ENCODE measurements at regions not wholly inside any gene's neighbourhood (a gene's known extent, or its start where the extent isn't known, plus 50 kb on each side); places are given as distances from the start of the nearest gene placed in this dataset.

- no peak overlapping the region for H3K23ac ChIP-seq (ENCODE audit: low read depth, low read length, poor library complexity)
- no peak overlapping the region for H3K9ac ChIP-seq (ENCODE audit: low read depth, low read length, poor library complexity)
- no peak overlapping the region for H3K18ac ChIP-seq (ENCODE audit: low read length)
- no peak overlapping the region for H2AK5ac ChIP-seq (ENCODE audit: low read depth, low read length)
- H4K8ac ChIP-seq (ENCODE audit: low read depth, low read length): no peak overlapping the region
- H2BK15ac ChIP-seq (ENCODE audit: low read length): no peak overlapping the region
- no peak overlapping the region for H3K4me2 ChIP-seq (ENCODE audit: insufficient read depth, low read length, poor library complexity, severe bottlenecking)
- no peaks in the 10 kb centered on the region for H3K9me3 ChIP-seq (replicated peaks in 1 of 2; ENCODE audit: control insufficient read depth in 2 of 2, insufficient read depth in 1 of 2, low read depth in 1 of 2, low read length in 2 of 2)
- WGBS, 2 donors (ENCODE audit: extremely low coverage in 2 of 2, insufficient read length in 2 of 2, insufficient replicate concordance in 1 of 2): no CpG with 5 or more reads among the region's 4 CpGs
- DNase-seq (ENCODE audit: low spot score): no peak
- H3K27ac ChIP-seq (replicated peaks; ENCODE audit: low read length): no peak overlapping the region
- no peaks in the 10 kb centered on the region for H3K27me3 ChIP-seq (ENCODE audit: control insufficient read depth in 3 of 3, insufficient read depth in 3 of 3, low read depth in 1 of 3, low read length in 3 of 3)
- no peak overlapping the region for H2BK120ac ChIP-seq (ENCODE audit: low read depth, low read length)
- H3K4me3 ChIP-seq (ENCODE audit: low read length in 2 of 2): no peak overlapping the region
- no peaks in the 10 kb centered on the region for H3K36me3 ChIP-seq (replicated peaks in 1 of 2; ENCODE audit: control insufficient read depth in 2 of 2, insufficient read depth in 2 of 2, low read length in 2 of 2)
- H3K14ac ChIP-seq (ENCODE audit: low read length): no peak overlapping the region
- H3K4me1 ChIP-seq (ENCODE audit: control insufficient read depth in 2 of 2, insufficient read depth in 1 of 2, low read depth in 1 of 2, low read length in 2 of 2): peaks cover 2 to 12% of the 10 kb centered on the region in 2 donors
- no peaks in the 10 kb centered on the region for H3K79me1 ChIP-seq (ENCODE audit: low read depth, low read length)
- H2BK5ac ChIP-seq (ENCODE audit: low read length): no peak overlapping the region
- no peak overlapping the region for H3K4ac ChIP-seq (ENCODE audit: low read length)
- no peak overlapping the region for H2BK12ac ChIP-seq (ENCODE audit: low read length)
- no peak overlapping the region for H4K91ac ChIP-seq (ENCODE audit: low read depth, low read length, poor library complexity)
- peak overlapping the region; percentile 1 for H2AFZ ChIP-seq (ENCODE audit: low read length)
Observed at GRCh38 chr2:235414422-235414821, 79.4 kb upstream of the AGAP1 start.

- Histone ChIP-seq H3K23ac (ENCODE audit: low read depth, low read length, poor library complexity) (no peak overlapping the region), H3K79me1 (ENCODE audit: low read depth, low read length) (no peaks in the 10 kb centered on the region), H3K36me3 (replicated peaks in 1 of 2; ENCODE audit: control insufficient read depth in 2 of 2, insufficient read depth in 2 of 2, low read length in 2 of 2) (no peaks in the 10 kb centered on the region), H4K91ac (ENCODE audit: low read depth, low read length, poor library complexity) (no peak overlapping the region), H3K27me3 (ENCODE audit: control insufficient read depth in 3 of 3, insufficient read depth in 3 of 3, low read depth in 1 of 3, low read length in 3 of 3) (no peaks in the 10 kb centered on the region), H3K9me3 (replicated peaks in 1 of 2; ENCODE audit: control insufficient read depth in 2 of 2, insufficient read depth in 1 of 2, low read depth in 1 of 2, low read length in 2 of 2) (peaks cover 0 to 2% of the 10 kb centered on the region in 2 donors), H4K8ac (ENCODE audit: low read depth, low read length) (no peak overlapping the region), H3K4ac (ENCODE audit: low read length) (no peak overlapping the region), H3K9ac (ENCODE audit: low read depth, low read length, poor library complexity) (no peak overlapping the region), H3K4me2 (ENCODE audit: insufficient read depth, low read length, poor library complexity, severe bottlenecking) (no peak overlapping the region), H3K27ac (replicated peaks; ENCODE audit: low read length) (no peak overlapping the region), H2BK12ac (ENCODE audit: low read length) (no peak overlapping the region), H3K4me1 (ENCODE audit: control insufficient read depth in 2 of 2, insufficient read depth in 1 of 2, low read depth in 1 of 2, low read length in 2 of 2) (peaks cover 2 to 12% of the 10 kb centered on the region in 2 donors), H2AK5ac (ENCODE audit: low read depth, low read length) (no peak overlapping the region), H3K18ac (ENCODE audit: low read length) (no peak overlapping the region), H3K14ac (ENCODE audit: low read length) (no peak overlapping the region), H2BK120ac (ENCODE audit: low read depth, low read length) (no peak overlapping the region), H2BK5ac (ENCODE audit: low read length) (no peak overlapping the region), H3K4me3 (ENCODE audit: low read length in 2 of 2) (peak overlapping the region in 1 of 2 donors; percentile 9), H2AFZ (ENCODE audit: low read length) (peak overlapping the region; percentile 86), H2BK15ac (ENCODE audit: low read length) (no peak overlapping the region)
- no CpG with 5 or more reads among the region's 7 CpGs for WGBS, 2 donors (ENCODE audit: extremely low coverage in 2 of 2, insufficient read length in 2 of 2, insufficient replicate concordance in 1 of 2)
- no peak for DNase-seq (ENCODE audit: low spot score)
Observed at GRCh38 chr2:235416858-235417499, 76.9 kb upstream of the AGAP1 start.

- no peak overlapping the region for H3K4me3 ChIP-seq (ENCODE audit: low read length in 2 of 2)
- H4K91ac ChIP-seq (ENCODE audit: low read depth, low read length, poor library complexity): no peak overlapping the region
- H4K8ac ChIP-seq (ENCODE audit: low read depth, low read length): no peak overlapping the region
- H3K9me3 ChIP-seq (replicated peaks in 1 of 2; ENCODE audit: control insufficient read depth in 2 of 2, insufficient read depth in 1 of 2, low read depth in 1 of 2, low read length in 2 of 2): peaks cover 2% of the 10 kb centered on the region in 2 donors
- no peak overlapping the region for H3K18ac ChIP-seq (ENCODE audit: low read length)
- H2AK5ac ChIP-seq (ENCODE audit: low read depth, low read length): no peak overlapping the region
- H2BK5ac ChIP-seq (ENCODE audit: low read length): no peak overlapping the region
- no peak for DNase-seq (ENCODE audit: low spot score)
- no peak overlapping the region for H3K4ac ChIP-seq (ENCODE audit: low read length)
- no peak overlapping the region for H3K23ac ChIP-seq (ENCODE audit: low read depth, low read length, poor library complexity)
- no peak overlapping the region for H2BK12ac ChIP-seq (ENCODE audit: low read length)
- peaks cover 2 to 12% of the 10 kb centered on the region in 2 donors for H3K4me1 ChIP-seq (ENCODE audit: control insufficient read depth in 2 of 2, insufficient read depth in 1 of 2, low read depth in 1 of 2, low read length in 2 of 2)
- no peaks in the 10 kb centered on the region for H3K79me1 ChIP-seq (ENCODE audit: low read depth, low read length)
- no peak overlapping the region for H3K4me2 ChIP-seq (ENCODE audit: insufficient read depth, low read length, poor library complexity, severe bottlenecking)
- no peak overlapping the region for H3K14ac ChIP-seq (ENCODE audit: low read length)
- no peak overlapping the region for H3K27ac ChIP-seq (replicated peaks; ENCODE audit: low read length)
- no peak overlapping the region for H2BK15ac ChIP-seq (ENCODE audit: low read length)
- 100% methylated on average over 1 of the region's 7 CpGs; no CpG with 5 or more reads in 1 of the 2 donors for whole genome bisulfite sequencing, 2 donors (ENCODE audit: extremely low coverage in 2 of 2, insufficient read length in 2 of 2, insufficient replicate concordance in 1 of 2)
- H2BK120ac ChIP-seq (ENCODE audit: low read depth, low read length): no peak overlapping the region
- no peak overlapping the region for H2AFZ ChIP-seq (ENCODE audit: low read length)
- H3K9ac ChIP-seq (ENCODE audit: low read depth, low read length, poor library complexity): no peak overlapping the region
- H3K36me3 ChIP-seq (replicated peaks in 1 of 2; ENCODE audit: control insufficient read depth in 2 of 2, insufficient read depth in 2 of 2, low read length in 2 of 2): no peaks in the 10 kb centered on the region
- H3K27me3 ChIP-seq (ENCODE audit: control insufficient read depth in 3 of 3, insufficient read depth in 3 of 3, low read depth in 1 of 3, low read length in 3 of 3): no peaks in the 10 kb centered on the region
Observed at GRCh38 chr2:235418918-235419317, 74.9 kb upstream of the AGAP1 start.

- no CpG with 5 or more reads among the region's 8 CpGs for WGBS, 2 donors (ENCODE audit: extremely low coverage in 2 of 2, insufficient read length in 2 of 2, insufficient replicate concordance in 1 of 2)
- Histone ChIP-seq H4K8ac (ENCODE audit: low read depth, low read length) (no peak overlapping the region), H3K23ac (ENCODE audit: low read depth, low read length, poor library complexity) (no peak overlapping the region), H3K4me1 (ENCODE audit: control insufficient read depth in 2 of 2, insufficient read depth in 1 of 2, low read depth in 1 of 2, low read length in 2 of 2) (peaks cover 2 to 12% of the 10 kb centered on the region in 2 donors), H2AFZ (ENCODE audit: low read length) (no peak overlapping the region), H2BK12ac (ENCODE audit: low read length) (no peak overlapping the region), H3K27me3 (ENCODE audit: control insufficient read depth in 3 of 3, insufficient read depth in 3 of 3, low read depth in 1 of 3, low read length in 3 of 3) (no peaks in the 10 kb centered on the region), H3K79me1 (ENCODE audit: low read depth, low read length) (no peaks in the 10 kb centered on the region), H3K4me2 (ENCODE audit: insufficient read depth, low read length, poor library complexity, severe bottlenecking) (no peak overlapping the region), H2BK15ac (ENCODE audit: low read length) (no peak overlapping the region), H4K91ac (ENCODE audit: low read depth, low read length, poor library complexity) (no peak overlapping the region), H3K4ac (ENCODE audit: low read length) (no peak overlapping the region), H2BK120ac (ENCODE audit: low read depth, low read length) (no peak overlapping the region), H2BK5ac (ENCODE audit: low read length) (no peak overlapping the region), H3K9ac (ENCODE audit: low read depth, low read length, poor library complexity) (no peak overlapping the region), H3K9me3 (replicated peaks in 1 of 2; ENCODE audit: control insufficient read depth in 2 of 2, insufficient read depth in 1 of 2, low read depth in 1 of 2, low read length in 2 of 2) (peaks cover 2 to 11% of the 10 kb centered on the region in 2 donors), H3K14ac (ENCODE audit: low read length) (no peak overlapping the region), H3K4me3 (ENCODE audit: low read length in 2 of 2) (no peak overlapping the region), H3K27ac (replicated peaks; ENCODE audit: low read length) (no peak overlapping the region), H2AK5ac (ENCODE audit: low read depth, low read length) (no peak overlapping the region), H3K18ac (ENCODE audit: low read length) (no peak overlapping the region), H3K36me3 (replicated peaks in 1 of 2; ENCODE audit: control insufficient read depth in 2 of 2, insufficient read depth in 2 of 2, low read length in 2 of 2) (no peaks in the 10 kb centered on the region)
- DNase-seq (ENCODE audit: low spot score): no peak
Observed at GRCh38 chr2:235419996-235420395, 73.8 kb upstream of the AGAP1 start.

Measured in neuronal stem cell (in vitro differentiated cells).